GM19463 (cell line): ENCODE measurements at regions not wholly inside any gene's neighbourhood (a gene's known extent, or its start where the extent isn't known, plus 50 kb on each side); places are given as distances from the start of the nearest gene placed in this dataset.
"Not testable (repeated sequence)": the region's sequence is repeated elsewhere in the genome, so short reads cannot be mapped to it uniquely, and the experiment has no call there.

ENCODE experiments used
- ATAC-seq: cut with Tn5 transposase; IDR thresholded peaks from one replicate; pipeline ENCODE4 v1.9.1; 2021; ENCODE audit warnings: mild to moderate bottlenecking, moderate library complexity; ENCODE audit not compliant: unreplicated experiment

DNA sequence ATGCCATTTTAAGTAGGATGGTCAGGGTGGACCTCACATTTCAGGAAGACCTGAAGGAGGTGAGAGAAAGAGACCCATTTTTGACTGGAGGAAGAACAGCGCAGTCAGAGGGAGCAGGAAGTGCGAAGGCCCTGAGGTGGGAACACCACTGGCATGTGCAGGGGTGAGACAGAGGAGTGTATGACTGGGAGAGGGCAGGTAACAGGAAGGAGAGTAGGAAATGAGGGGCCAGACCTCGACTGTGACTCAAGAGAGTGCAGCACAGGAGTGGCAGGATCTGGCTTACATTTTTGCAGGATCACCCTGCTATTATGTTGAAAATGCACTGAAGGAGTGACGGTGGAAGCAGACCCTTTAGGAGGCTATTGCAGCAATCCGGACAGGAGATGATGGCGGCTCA, 117.7 kb upstream of the CDYL start:
- no peak for ATAC-seq

DNA sequence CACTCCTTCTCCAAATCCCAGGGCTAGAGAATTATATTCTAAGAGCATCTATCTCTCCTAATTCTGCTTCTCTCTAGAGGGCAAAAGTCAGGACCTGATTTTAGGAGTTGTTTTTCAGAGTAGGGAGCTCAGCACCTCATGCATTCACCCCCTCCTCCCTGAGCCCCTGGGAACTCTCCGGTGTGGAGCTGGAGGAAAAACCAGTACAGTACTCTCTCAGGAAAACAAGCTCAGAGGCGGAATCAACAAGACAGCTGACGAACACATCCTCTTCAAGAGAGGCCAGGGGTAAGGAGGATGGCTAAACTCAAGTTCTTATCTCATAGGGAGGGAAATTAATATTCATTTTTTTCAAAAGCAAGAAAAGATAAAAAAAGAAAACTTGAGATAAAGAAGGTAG, 120.1 kb upstream of the CDYL start:
- ATAC-seq, result no peak

- ATAC-seq, result no peak
Observed at GRCh38 chr6:4655196-4656025, 120.8 kb upstream of the CDYL start.

- ATAC-seq, result no peak
Observed at GRCh38 chr6:4653141-4653540, 123.1 kb upstream of the CDYL start.

GRCh38 chr6:4651831-4652467, 124.3 kb upstream of the CDYL start:
- ATAC-seq, result no peak

DNA sequence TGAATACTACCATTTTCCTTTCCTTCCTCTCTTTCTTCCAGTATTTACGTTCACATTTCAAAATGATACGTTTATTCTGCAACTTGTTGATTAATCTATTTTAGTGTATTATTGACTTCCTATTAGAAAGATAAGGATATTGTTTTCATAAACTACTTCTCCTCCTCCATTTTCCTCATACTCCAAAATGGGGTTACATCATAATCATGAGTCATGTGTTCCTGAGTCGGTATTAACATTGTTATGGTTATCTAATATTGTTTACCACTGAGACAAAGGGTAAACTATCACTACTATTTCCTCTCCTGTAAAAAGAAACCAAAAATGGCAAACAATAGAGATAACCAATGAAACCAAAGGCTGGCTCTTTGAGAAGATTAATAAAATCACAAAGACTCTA, 126.5 kb upstream of the CDYL start:
- no peak for ATAC-seq

- ATAC-seq, result no peak
Observed at GRCh38 chr6:4647414-4648365, 128.5 kb upstream of the CDYL start.

- ATAC-seq, result no peak
Observed at GRCh38 chr6:4645713-4646360, 130.4 kb upstream of the CDYL start.

GRCh38 chr6:4644996-4645395, 131.2 kb upstream of the CDYL start:
- no peak for ATAC-seq

DNA sequence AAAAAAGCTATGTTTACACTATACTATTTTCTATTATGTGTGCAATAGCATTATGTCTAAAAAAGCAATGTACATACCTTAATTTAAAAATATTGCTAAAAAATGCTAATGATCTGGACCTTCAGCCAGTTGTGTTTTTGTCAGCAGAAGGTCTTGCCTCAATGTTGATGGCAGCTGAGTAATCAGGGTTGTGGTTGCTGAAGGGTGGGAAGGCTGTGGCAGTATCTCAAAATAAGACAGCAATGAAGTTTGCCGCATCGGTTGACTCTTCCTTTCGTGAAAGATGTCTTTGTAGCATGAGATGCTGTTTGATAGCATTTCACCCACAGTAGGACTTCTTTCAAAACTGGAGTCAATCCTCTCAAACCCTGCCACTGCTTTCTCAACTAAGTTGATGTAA, 134.7 kb upstream of the CDYL start:
- ATAC-seq, result no peak

- ATAC-seq, result no peak
Observed at GRCh38 chr6:4640139-4640538, 136.1 kb upstream of the CDYL start.

GRCh38 chr6:4638641-4639040, 137.6 kb upstream of the CDYL start:
- no peak for ATAC-seq

DNA sequence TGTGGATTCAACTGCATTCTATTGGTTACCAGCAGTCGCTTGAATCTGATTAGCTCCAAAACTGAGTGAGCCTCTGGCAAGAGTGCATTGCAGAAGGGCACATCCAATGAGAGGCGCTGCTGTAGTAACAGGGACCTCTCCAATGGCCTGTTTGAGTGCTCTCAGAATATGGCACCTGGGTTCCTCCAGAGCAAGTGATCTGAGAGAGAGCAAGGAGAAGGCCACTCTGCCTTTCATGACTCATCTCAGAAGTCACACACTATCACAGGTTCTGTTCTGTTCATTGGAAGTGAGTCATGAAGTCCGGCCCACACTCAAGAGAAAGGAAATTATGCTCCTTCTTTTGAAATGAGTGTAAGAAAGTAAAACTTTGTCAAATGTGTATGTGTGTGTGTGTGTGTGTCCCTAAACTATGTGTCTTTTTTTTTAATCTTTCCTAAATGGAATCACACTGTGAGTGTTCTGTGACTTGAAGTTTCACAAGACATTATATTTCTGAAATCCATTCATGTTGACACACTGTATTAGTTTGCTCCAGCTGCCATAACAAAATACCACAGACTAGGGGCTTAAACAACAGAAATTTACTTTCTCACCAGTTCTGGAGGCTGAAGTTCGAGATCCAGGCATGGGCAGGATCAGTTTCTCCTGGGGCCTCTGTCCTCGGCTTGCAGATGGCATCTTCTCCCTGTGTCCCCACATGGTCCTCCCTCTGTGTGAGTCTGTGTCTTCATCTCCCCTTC, 138.3 kb upstream of the CDYL start:
- ATAC-seq, result no peak

DNA sequence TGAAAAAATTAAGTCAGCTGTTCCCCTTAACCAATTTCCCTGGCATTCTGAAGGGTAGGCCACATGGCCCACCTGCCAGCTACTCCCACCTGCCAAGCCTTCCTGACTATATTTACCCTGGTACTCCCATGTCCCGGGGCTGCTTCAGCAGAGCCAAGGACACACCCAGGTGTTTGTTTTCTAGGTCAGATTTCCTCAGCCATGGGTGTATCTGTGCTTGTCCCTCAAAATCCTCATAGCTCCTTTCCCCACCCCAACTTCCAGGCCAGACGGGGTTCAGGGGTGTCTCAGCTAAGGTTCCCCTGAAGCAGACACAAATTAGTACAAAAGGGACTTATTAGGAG, 139.4 kb upstream of the CDYL start:
- ATAC-seq, result no peak

DNA sequence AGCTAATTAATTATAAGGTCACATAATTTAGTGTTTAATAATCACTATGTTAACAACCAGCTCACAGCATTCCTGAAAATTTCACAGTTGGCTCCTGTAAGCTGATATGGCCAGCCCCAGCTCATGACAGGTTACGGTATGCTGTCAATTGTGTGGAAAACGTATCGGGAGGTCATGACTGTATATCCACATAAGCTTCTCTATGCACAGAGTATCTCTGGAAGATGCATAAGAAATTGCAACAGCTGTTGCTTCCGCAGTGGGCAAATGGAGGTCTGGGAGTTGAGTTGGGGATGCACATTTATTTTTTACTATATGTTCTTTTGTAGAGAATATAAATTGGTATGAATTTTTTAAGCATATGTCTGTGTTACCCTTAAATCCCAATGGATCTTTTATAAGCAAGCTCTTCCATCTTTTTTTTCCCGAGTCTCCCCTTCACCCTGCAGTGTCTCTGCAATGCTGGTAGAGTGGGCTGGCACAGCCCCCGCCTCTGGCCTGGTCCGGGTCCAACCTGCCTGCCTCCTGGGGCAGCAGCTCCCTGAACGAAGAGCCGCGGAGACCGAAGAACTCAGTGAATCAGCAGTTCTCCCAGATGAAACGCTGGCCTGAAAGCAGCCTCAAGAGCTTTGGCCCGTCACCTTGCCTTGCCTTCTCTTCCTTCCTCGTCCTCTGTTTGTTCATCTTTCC, 139.9 kb upstream of the CDYL start:
- ATAC-seq, result no peak

- no peak for ATAC-seq
Observed at GRCh38 chr6:4635666-4636065, 140.5 kb upstream of the CDYL start.

GRCh38 chr6:4632421-4632820, 143.8 kb upstream of the CDYL start:
- no peak for ATAC-seq

DNA sequence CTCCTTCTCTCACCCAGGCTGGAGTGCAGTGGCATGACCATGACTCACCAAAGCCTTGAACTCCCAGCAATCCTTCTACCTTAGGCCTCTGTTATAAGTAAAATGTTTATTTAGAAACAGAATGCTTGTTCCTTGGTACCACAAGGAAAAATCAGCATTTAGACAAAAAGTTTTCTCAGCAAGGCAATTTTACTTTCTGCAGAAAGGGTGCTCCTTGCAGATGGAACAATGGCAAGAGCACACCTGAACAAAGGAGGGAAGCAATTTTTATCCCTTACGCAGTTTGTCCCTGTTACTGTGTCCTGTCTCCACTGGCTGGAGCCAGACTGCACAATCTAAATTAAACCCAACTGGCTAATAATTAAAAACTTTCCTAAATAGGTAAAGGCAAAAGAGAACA, 146.4 kb upstream of the CDYL start:
- ATAC-seq, result not testable (repeated sequence)

- no peak for ATAC-seq
Observed at GRCh38 chr6:4625557-4625956, 150.6 kb upstream of the CDYL start.

DNA sequence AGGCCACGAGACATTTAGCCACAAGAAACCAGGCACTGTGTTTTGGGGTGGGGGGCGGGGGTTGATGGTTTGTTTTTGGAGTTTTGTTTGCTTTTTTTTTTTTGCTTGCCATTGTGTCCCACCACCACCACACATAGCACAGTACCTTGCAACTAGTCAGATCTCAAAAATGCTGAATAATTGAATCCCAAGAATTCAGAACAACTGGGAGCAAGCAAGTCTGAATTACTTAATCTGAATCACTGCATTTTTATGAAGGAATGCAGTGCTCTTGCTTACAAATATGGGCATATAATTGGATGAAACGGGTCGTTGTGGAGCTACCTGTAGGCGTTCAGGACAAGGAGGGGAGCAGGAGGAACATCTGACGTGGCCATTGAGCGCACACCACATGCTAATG, 151.5 kb upstream of the CDYL start:
- ATAC-seq, result no peak
